ENCODE measurements at regions not wholly inside any gene's neighbourhood (a gene's known extent, or its start where the extent isn't known, plus 50 kb on each side); places are given as distances from the start of the nearest gene placed in this dataset.

DNA sequence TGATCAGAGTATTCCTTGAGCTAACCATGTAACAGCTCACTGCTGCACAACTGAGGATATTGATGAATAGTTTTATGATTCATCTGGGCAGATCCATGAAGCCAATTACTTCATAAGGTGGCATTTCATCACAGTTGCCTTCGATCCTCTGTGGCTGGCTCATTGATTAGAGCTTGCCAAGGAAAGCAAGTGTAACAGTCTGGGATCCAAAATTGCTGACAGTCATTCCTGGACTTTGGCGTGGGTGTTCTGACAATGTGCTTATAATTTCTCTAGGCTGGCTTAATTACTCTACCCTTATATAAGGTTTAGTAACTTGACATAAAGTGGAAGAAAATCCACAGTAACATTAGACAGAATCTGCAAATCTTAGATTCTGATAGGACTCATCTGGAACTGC, 551.3 kb upstream of the CDH4 start:
- H3K4me3 ChIP-seq (replicated peaks; ENCODE audit: insufficient read depth, low read length) = no peak overlapping the region

GRCh38 chr20:60704147-60704546, 547.9 kb upstream of the CDH4 start:
- Histone ChIP-seq H3K4me3 (replicated peaks; ENCODE audit: insufficient read depth, low read length) (no peak overlapping the region), H3K27ac (replicated peaks) (no peak overlapping the region), H3K27me3 (ENCODE audit: insufficient read depth, poor library complexity, severe bottlenecking) (no peaks in the 10 kb centered on the region)
- TF ChIP-seq GABPA (IDR thresholded peaks at IDR 0.05; ENCODE audit: low read depth) = no peak
- TF ChIP-seq, protein P1, sequence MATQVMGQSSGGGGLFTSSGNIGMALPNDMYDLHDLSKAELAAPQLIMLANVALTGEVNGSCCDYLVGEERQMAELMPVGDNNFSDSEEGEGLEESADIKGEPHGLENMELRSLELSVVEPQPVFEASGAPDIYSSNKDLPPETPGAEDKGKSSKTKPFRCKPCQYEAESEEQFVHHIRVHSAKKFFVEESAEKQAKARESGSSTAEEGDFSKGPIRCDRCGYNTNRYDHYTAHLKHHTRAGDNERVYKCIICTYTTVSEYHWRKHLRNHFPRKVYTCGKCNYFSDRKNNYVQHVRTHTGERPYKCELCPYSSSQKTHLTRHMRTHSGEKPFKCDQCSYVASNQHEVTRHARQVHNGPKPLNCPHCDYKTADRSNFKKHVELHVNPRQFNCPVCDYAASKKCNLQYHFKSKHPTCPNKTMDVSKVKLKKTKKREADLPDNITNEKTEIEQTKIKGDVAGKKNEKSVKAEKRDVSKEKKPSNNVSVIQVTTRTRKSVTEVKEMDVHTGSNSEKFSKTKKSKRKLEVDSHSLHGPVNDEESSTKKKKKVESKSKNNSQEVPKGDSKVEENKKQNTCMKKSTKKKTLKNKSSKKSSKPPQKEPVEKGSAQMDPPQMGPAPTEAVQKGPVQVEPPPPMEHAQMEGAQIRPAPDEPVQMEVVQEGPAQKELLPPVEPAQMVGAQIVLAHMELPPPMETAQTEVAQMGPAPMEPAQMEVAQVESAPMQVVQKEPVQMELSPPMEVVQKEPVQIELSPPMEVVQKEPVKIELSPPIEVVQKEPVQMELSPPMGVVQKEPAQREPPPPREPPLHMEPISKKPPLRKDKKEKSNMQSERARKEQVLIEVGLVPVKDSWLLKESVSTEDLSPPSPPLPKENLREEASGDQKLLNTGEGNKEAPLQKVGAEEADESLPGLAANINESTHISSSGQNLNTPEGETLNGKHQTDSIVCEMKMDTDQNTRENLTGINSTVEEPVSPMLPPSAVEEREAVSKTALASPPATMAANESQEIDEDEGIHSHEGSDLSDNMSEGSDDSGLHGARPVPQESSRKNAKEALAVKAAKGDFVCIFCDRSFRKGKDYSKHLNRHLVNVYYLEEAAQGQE (IDR thresholded peaks at IDR 0.05; ENCODE audit: insufficient replicate concordance, low read depth) = no peak
- no peak for TF ChIP-seq CTCF (IDR thresholded peaks at IDR 0.05; ENCODE audit: insufficient read depth, low read length)
- TF ChIP-seq POLR2AphosphoS5 (IDR thresholded peaks at IDR 0.05; ENCODE audit: low read depth) = no peak
- TF ChIP-seq SPI1 (IDR thresholded peaks at IDR 0.05; ENCODE audit: borderline replicate concordance, low read depth) = no peak
- DNase-seq (ENCODE audit: low read depth in 1 of 2, low spot score in 1 of 2) = no peak

More for the DNA sequence above, 551.3 kb upstream of the CDH4 start:
- DNase-seq (ENCODE audit: low read depth in 1 of 2, low spot score in 1 of 2) = no peak
- TF ChIP-seq GABPA (IDR thresholded peaks at IDR 0.05; ENCODE audit: low read depth) (no peak), CTCF (IDR thresholded peaks at IDR 0.05; ENCODE audit: insufficient read depth, low read length) (no peak), SPI1 (IDR thresholded peaks at IDR 0.05; ENCODE audit: borderline replicate concordance, low read depth) (no peak), POLR2AphosphoS5 (IDR thresholded peaks at IDR 0.05; ENCODE audit: low read depth) (no peak)
- TF ChIP-seq, protein P1 (IDR thresholded peaks at IDR 0.05; ENCODE audit: insufficient replicate concordance, low read depth) = no peak
- Histone ChIP-seq H3K27me3 (ENCODE audit: insufficient read depth, poor library complexity, severe bottlenecking) (no peaks in the 10 kb centered on the region), H3K27ac (replicated peaks) (no peak overlapping the region)

DNA sequence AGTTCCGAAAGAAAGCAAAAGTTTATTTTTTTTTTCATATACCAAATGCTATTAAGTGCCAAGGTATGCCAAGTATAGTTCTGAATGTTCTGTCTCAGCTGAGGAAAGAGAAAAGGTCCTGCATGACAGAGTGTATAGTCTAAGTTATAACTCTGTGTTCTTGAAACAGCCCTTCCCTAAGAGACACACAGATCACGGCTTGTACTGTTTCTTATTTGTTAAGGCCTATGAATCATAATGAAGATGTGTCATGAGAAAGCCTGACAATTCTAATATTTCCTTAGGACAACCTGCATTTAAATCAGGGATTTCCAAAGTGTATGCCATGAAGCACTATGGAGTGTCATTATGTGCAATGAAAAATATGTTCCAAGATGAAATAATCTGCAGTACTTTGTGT, 538.7 kb upstream of the CDH4 start:
- TF ChIP-seq GABPA (IDR thresholded peaks at IDR 0.05; ENCODE audit: low read depth) (no peak), CTCF (IDR thresholded peaks at IDR 0.05; ENCODE audit: insufficient read depth, low read length) (no peak), POLR2AphosphoS5 (IDR thresholded peaks at IDR 0.05; ENCODE audit: low read depth) (no peak)
- Histone ChIP-seq H3K27ac (replicated peaks) (no peak overlapping the region), H3K4me3 (replicated peaks; ENCODE audit: insufficient read depth, low read length) (no peak overlapping the region), H3K27me3 (ENCODE audit: insufficient read depth, poor library complexity, severe bottlenecking) (no peaks in the 10 kb centered on the region)
- no peak for DNase-seq (ENCODE audit: low read depth in 1 of 2, low spot score in 1 of 2)

DNA sequence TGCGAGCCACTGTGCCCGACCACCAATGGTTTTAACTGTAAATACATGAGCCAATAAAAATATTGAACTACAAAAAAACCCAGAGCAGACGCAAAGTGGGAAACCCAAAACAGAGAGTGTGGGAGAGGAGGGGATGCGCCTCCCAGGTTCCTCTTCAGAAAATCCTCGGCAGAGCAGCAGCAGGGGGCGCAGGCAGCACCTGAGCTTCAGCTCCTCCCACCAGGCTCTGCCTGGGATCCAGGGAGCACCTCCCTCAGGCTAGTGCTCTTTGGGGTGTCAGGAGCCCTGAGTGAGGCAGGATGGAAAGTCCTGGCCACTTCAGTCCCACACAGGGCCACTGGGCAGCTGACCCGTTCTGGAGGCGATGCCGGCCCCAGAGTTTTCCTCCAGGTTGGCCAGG, 536.9 kb upstream of the CDH4 start:
- Histone ChIP-seq H3K27ac (replicated peaks) (no peak overlapping the region), H3K4me3 (replicated peaks; ENCODE audit: insufficient read depth, low read length) (no peak overlapping the region), H3K27me3 (ENCODE audit: insufficient read depth, poor library complexity, severe bottlenecking) (no peaks in the 10 kb centered on the region)
- no peak for DNase-seq (ENCODE audit: low read depth in 1 of 2, low spot score in 1 of 2)
- TF ChIP-seq POLR2AphosphoS5 (IDR thresholded peaks at IDR 0.05; ENCODE audit: low read depth) (no peak), SPI1 (IDR thresholded peaks at IDR 0.05; ENCODE audit: borderline replicate concordance, low read depth) (no peak), CTCF (IDR thresholded peaks at IDR 0.05; ENCODE audit: insufficient read depth, low read length) (no peak), GABPA (IDR thresholded peaks at IDR 0.05; ENCODE audit: low read depth) (no peak)
- TF ChIP-seq, protein P1 (IDR thresholded peaks at IDR 0.05; ENCODE audit: insufficient replicate concordance, low read depth) = no peak

Data from HL-60 (cell line).